ENCODE measurements at regions not wholly inside any gene's neighbourhood (a gene's known extent, or its start where the extent isn't known, plus 50 kb on each side); places are given as distances from the start of the nearest gene placed in this dataset.

DNA sequence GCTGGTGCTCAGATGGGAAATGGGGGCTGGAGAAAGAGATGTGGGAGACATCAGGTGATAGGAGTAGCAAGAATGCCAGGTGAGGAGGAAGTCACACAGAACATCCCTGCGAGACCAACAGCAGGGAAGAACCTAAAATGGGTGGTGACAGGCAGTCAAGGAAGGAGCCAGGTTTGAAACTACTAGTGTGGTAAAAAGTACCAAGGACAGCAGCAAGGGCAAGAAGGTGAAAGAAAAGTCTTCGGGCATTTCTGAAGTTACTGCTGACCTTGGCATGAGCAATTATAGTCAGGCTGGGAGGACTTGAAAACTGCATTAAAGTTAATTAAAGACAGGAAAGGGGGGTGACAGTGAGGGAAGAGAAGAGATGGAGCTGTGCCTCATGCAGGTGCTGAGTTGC, 410.4 kb downstream of the RAD51AP2 start:
- no peak for DNase-seq (ENCODE audit: low spot score)
- ATAC-seq (ENCODE audit: low FRiP score) = no peak
- TF ChIP-seq, protein P1, sequence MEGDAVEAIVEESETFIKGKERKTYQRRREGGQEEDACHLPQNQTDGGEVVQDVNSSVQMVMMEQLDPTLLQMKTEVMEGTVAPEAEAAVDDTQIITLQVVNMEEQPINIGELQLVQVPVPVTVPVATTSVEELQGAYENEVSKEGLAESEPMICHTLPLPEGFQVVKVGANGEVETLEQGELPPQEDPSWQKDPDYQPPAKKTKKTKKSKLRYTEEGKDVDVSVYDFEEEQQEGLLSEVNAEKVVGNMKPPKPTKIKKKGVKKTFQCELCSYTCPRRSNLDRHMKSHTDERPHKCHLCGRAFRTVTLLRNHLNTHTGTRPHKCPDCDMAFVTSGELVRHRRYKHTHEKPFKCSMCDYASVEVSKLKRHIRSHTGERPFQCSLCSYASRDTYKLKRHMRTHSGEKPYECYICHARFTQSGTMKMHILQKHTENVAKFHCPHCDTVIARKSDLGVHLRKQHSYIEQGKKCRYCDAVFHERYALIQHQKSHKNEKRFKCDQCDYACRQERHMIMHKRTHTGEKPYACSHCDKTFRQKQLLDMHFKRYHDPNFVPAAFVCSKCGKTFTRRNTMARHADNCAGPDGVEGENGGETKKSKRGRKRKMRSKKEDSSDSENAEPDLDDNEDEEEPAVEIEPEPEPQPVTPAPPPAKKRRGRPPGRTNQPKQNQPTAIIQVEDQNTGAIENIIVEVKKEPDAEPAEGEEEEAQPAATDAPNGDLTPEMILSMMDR (IDR thresholded peaks at IDR 0.05) = no peak

DNA sequence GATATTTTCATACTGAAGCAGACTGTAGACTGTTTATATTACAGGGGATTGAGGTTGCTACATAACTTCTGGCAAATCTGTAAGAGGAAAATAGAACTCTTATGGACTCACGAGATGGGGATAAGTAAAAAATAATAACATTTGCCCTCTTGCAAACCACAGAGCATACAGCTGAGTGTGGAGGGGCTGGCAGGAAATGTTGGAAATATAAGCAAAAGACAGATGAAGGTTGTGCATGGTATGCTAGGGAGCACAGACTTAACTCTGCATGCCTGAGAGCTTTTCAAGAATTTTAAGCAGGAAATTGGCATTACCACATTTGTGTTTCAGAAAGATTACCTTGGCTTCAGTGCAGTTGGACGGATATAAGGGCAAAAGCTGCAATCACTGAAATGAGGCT, 411.1 kb downstream of the RAD51AP2 start:
- TF ChIP-seq, protein P1 (IDR thresholded peaks at IDR 0.05) = no peak
- ATAC-seq (ENCODE audit: low FRiP score) (no peak), DNase-seq (ENCODE audit: low spot score) (no peak)

DNA sequence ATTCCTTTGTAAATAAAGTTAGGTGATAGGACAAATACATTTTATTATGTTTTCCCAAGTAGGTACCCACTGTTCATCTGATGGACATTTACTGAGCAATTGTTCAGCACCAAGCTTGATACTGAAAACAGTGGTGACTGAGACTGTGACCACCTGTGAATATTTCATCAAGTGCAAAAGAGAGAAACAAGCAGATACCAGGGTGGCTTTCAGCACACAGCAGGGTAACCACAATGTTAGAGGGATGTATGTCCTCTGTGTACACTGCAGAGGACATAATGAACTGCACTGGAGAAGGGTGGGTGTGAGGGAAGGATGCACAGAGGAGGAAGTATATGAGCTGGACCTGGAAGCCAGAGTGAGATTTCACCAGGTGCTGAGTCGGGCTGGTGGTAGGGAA, 411.8 kb downstream of the RAD51AP2 start:
- DNase-seq (ENCODE audit: low spot score) (no peak), ATAC-seq (ENCODE audit: low FRiP score) (no peak)
- TF ChIP-seq, protein P1 (IDR thresholded peaks at IDR 0.05) = no peak

DNA sequence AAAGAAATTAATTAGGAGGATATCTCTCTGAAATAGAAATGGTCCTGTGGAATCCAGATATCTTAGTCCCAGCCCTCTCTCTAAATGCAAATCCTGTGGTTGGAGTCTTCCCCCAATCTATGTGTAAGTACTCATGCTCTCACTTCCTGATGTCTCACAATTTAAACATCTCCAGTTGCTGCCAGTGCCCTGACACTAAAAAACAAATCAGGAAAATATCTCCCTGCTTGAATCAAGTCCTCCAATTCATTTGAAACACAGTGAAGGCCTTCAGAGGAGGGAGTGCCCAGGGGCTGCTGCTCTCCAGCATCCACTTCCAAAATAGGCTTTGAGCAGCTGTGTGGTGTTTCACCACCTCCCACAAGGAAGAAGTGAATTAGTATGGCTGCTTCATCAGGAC, 413.8 kb downstream of the RAD51AP2 start:
- DNase-seq (ENCODE audit: low spot score) (no peak), ATAC-seq (ENCODE audit: low FRiP score) (no peak)
- TF ChIP-seq, protein P1 (IDR thresholded peaks at IDR 0.05) = no peak

DNA sequence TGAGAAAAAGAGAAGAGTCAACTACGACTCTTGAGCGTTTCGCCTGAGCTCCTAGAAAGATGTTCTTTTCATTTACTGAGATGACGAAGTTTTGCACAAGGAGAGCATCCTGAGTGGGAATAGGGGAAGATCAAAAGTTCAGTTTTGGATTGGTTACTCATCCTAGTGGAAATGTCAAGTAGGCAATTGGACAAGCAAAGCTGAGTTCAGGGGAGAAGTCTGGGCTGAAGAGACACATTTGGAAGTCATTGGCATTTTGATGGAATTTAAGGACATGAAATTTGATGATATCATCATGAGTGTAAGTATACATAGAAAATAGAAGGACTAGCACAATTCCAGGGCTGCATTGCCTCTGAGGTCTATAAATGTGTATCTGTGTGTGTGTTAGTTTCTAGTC, 416.6 kb downstream of the RAD51AP2 start:
- DNase-seq (ENCODE audit: low spot score) (no peak), ATAC-seq (ENCODE audit: low FRiP score) (no peak)
- TF ChIP-seq, protein P1 (IDR thresholded peaks at IDR 0.05) = no peak

DNA sequence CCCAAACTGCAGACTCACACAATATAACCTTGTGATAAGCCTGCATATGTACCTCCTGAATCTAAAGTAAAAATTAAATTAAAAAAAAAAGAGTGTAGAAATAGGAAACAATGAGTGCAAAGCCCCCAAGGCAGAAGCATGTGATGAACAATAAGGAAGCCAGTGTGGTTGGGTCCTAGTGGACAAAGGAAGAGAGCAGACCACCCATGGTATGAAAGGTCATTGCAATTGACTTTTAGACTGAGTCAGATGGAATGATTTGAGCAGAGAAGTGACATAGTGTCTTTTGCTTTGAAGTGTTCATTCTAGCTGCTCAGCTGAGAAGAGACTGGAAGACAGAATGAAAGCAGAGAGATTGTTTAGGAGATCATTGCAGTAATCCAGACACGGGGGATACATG, 417.1 kb downstream of the RAD51AP2 start:
- ATAC-seq (ENCODE audit: low FRiP score) (no peak), DNase-seq (ENCODE audit: low spot score) (no peak)
- TF ChIP-seq, protein P1 (IDR thresholded peaks at IDR 0.05) = no peak

DNA sequence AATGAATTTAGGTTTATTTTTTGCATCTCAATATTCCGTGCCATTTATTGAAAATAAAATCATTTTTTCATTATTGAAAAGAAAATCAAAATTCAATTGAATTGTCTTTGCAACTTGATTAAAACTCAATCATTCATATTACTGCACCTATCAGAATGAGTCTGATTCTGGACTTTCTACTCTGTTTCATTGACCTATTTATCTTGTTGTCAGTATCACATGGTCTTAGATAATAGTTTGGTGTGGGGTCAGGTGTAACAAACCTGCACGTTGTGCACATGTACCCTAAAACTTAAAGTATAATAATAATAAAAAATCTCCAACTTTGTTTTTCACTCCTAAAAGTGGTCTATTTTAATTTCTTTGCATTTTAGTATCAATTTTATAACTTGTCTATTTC, 422.9 kb downstream of the RAD51AP2 start:
- no peak for ATAC-seq (ENCODE audit: low FRiP score)
- TF ChIP-seq, protein P1 (IDR thresholded peaks at IDR 0.05) = no peak
- DNase-seq (ENCODE audit: low spot score) = no peak
